CD4-positive, alpha-beta T cell (primary cell): ENCODE measurements at regions not wholly inside any gene's neighbourhood (a gene's known extent, or its start where the extent isn't known, plus 50 kb on each side); places are given as distances from the start of the nearest gene placed in this dataset.

Source experiments
- ATAC-seq: fragments of 200-7000 bp; cut with Tn5 transposase; one replicate; pipeline ENCODE4 v1.10.0; 2022; ENCODE audit warnings: mild to moderate bottlenecking; ENCODE audit not compliant: poor library complexity
- CTCF ChIA-PET: fragments of 350-600 bp; sonication (Branson Sonifier 250); formaldehyde crosslinking; loops from one replicate; lab custom pipeline; 2021; ENCODE audit warnings: antibody characterized with exemption, inconsistent platforms; lab: Charles Lee
- POLR2A ChIA-PET: fragments of 350-600 bp; sonication (Branson Sonifier 250); formaldehyde crosslinking; loops from one replicate; lab custom pipeline; 2021; ENCODE audit warnings: antibody characterized with exemption, inconsistent platforms; lab: Charles Lee
- DNase-seq, 14 experiments: peaks; one replicate each; pipeline ENCODE4 v3.0.0-alpha.2; 2013 to 2020; ENCODE audit warnings: mixed read lengths in 2 of 14
- H3K27ac ChIP-seq, 2 donors: one replicate each; pipeline versions ENCODE4 v1.5.1 to v1.7.0; 2013; ENCODE audit warnings: low read length in 2 of 2, low read depth in 1 of 2, mild to moderate bottlenecking in 1 of 2
- H3K27me3 ChIP-seq, 2 experiments: 1 replicate in 1 of 2; 2 replicates in 1 of 2; pipeline versions ENCODE4 v1.6.1 to v1.7.0; 2013; ENCODE audit warnings: low read length in 2 of 2, control low read depth in 1 of 2, mild to moderate bottlenecking in 1 of 2, moderate library complexity in 1 of 2; ENCODE audit not compliant: insufficient read depth in 2 of 2, control insufficient read depth in 1 of 2
- H3K36me3 ChIP-seq: one replicate; pipeline ENCODE4 v1.6.1; 2013; ENCODE audit warnings: low read length, control low read depth; ENCODE audit not compliant: insufficient read depth
- H3K4me1 ChIP-seq: one replicate; pipeline ENCODE4 v1.6.1; 2013; ENCODE audit warnings: low read length, control low read depth; ENCODE audit not compliant: insufficient read depth
- H3K4me3 ChIP-seq: one replicate; pipeline ENCODE4 v1.5.1; 2013; ENCODE audit warnings: mild to moderate bottlenecking, low read length, moderate library complexity
- H3K9me3 ChIP-seq, 2 experiments: 1 replicate in 1 of 2; 2 replicates in 1 of 2; pipeline versions ENCODE4 v1.6.1 to v1.7.0; 2013; ENCODE audit warnings: low read length in 2 of 2, mild to moderate bottlenecking in 2 of 2, control low read depth in 1 of 2, moderate library complexity in 1 of 2; ENCODE audit not compliant: control insufficient read depth in 1 of 2, insufficient read depth in 1 of 2
- H3K27ac Mint-ChIP-seq: one replicate; pipeline ENCODE4 v1.8.0; 2020; ENCODE audit warnings: mixed read lengths
- H3K27me3 Mint-ChIP-seq: one replicate; pipeline ENCODE4 v1.8.0; 2021; ENCODE audit warnings: mixed read lengths
- H3K36me3 Mint-ChIP-seq: one replicate; pipeline ENCODE4 v1.8.0; 2021; ENCODE audit warnings: low read depth, mixed read lengths
- H3K4me1 Mint-ChIP-seq: one replicate; pipeline ENCODE4 v1.8.0; 2021; ENCODE audit warnings: low read depth, mixed read lengths
- H3K4me3 Mint-ChIP-seq: one replicate; pipeline ENCODE4 v1.8.0; 2020; ENCODE audit warnings: mild to moderate bottlenecking, mixed read lengths
- H3K9me3 Mint-ChIP-seq: one replicate; pipeline ENCODE4 v1.8.0; 2020; ENCODE audit warnings: mixed read lengths
- intact Hi-C, 2 experiments: fragments of 100-400 bp; cut with DNase I in 1 of 2; cut with micrococcal nuclease in 1 of 2; formaldehyde crosslinking; loops; one replicate each; pipeline versions ENCODE4 v1.15.1 to v1.9.0; 2023 to 2025; cut with DNase I, micrococcal nuclease
- TF ChIP-seq, protein P1 (sequence below): fragments of 200-600 bp; IDR thresholded peaks from one replicate; pipeline ENCODE4 v1.8.0; 2022; ENCODE audit warnings: antibody characterized with exemption, mild to moderate bottlenecking

- Mint-ChIP-seq H3K4me3 (no peak overlapping the region), H3K36me3 (no peaks in the 10 kb centered on the region), H3K4me1 (no peaks in the 10 kb centered on the region), H3K9me3 (peaks cover 2% of the 10 kb centered on the region), H3K27ac (no peak overlapping the region), H3K27me3 (no peaks in the 10 kb centered on the region)
- POLR2A ChIA-PET = no interaction called here
- ATAC-seq (no peak), DNase-seq (no peak)
- no peaks in the 10 kb centered on the region for H3K36me3 ChIP-seq
- CTCF ChIA-PET = no interaction called here
- no peaks in the 10 kb centered on the region for H3K27me3 ChIP-seq
- no peaks in the 10 kb centered on the region for H3K4me1 ChIP-seq
- peaks cover 0 to 3% of the 10 kb centered on the region in 2 experiments for H3K9me3 ChIP-seq
- TF ChIP-seq, protein P1, sequence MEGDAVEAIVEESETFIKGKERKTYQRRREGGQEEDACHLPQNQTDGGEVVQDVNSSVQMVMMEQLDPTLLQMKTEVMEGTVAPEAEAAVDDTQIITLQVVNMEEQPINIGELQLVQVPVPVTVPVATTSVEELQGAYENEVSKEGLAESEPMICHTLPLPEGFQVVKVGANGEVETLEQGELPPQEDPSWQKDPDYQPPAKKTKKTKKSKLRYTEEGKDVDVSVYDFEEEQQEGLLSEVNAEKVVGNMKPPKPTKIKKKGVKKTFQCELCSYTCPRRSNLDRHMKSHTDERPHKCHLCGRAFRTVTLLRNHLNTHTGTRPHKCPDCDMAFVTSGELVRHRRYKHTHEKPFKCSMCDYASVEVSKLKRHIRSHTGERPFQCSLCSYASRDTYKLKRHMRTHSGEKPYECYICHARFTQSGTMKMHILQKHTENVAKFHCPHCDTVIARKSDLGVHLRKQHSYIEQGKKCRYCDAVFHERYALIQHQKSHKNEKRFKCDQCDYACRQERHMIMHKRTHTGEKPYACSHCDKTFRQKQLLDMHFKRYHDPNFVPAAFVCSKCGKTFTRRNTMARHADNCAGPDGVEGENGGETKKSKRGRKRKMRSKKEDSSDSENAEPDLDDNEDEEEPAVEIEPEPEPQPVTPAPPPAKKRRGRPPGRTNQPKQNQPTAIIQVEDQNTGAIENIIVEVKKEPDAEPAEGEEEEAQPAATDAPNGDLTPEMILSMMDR = no peak
- intact Hi-C loops = no loop called here
- H3K4me3 ChIP-seq = no peak overlapping the region
- H3K27ac ChIP-seq = no peak overlapping the region
Measured at GRCh38 chr5:63726496-63726895, 235.7 kb downstream of the HTR1A start.

DNA sequence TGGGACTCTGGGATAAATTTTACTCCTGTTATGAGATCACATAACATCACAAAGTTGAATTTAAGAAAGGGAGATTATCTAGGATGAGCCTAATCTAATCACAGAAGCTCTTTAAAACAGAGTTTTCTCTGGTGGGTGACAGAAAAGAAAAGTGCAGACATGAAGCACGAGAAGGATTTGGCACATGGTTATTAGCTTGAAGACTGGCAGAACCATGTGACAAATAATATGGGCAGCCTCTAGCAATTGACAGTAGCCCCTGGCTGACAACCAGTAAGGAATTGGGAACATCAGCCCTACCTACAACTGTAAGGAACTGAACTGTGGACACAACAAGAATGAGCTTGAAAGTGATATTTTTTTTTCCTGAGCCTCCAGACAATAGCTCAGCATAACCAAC lies 243.1 kb downstream of the HTR1A start:
- H3K4me3 Mint-ChIP-seq = no peak overlapping the region
- DNase-seq = no peak
- intact Hi-C loops = no loop called here

GRCh38 chr5:63700241-63700640 lies 262.0 kb downstream of the HTR1A start:
- Mint-ChIP-seq H3K27me3 (no peaks in the 10 kb centered on the region), H3K4me1 (no peaks in the 10 kb centered on the region), H3K9me3 (peaks cover 2% of the 10 kb centered on the region), H3K27ac (no peak overlapping the region), H3K36me3 (no peaks in the 10 kb centered on the region), H3K4me3 (no peak overlapping the region)
- TF ChIP-seq, protein P1 = no peak
- intact Hi-C loops = no loop called here
- ATAC-seq (no peak), DNase-seq (no peak)
- peaks cover 0 to 4% of the 10 kb centered on the region in 2 experiments for H3K9me3 ChIP-seq
- no peak overlapping the region for H3K4me3 ChIP-seq
- H3K27ac ChIP-seq = no peak overlapping the region
- ChIA-PET CTCF (no interaction called here), POLR2A (no interaction called here)
- no peaks in the 10 kb centered on the region for H3K27me3 ChIP-seq
- no peaks in the 10 kb centered on the region for H3K4me1 ChIP-seq
- no peaks in the 10 kb centered on the region for H3K36me3 ChIP-seq

More for the DNA sequence above, 243.1 kb downstream of the HTR1A start:
- H3K4me3 ChIP-seq = no peak overlapping the region
- Mint-ChIP-seq H3K4me1 (no peaks in the 10 kb centered on the region), H3K27ac (no peak overlapping the region), H3K9me3 (peaks cover 5% of the 10 kb centered on the region), H3K27me3 (no peaks in the 10 kb centered on the region), H3K36me3 (no peaks in the 10 kb centered on the region)
- POLR2A ChIA-PET = no interaction called here
- ATAC-seq = no peak
- TF ChIP-seq, protein P1 = no peak
- no peaks in the 10 kb centered on the region for H3K27me3 ChIP-seq
- no peaks in the 10 kb centered on the region for H3K4me1 ChIP-seq
- H3K36me3 ChIP-seq = no peaks in the 10 kb centered on the region
- no peak overlapping the region for H3K27ac ChIP-seq
- CTCF ChIA-PET = no interaction called here
- H3K9me3 ChIP-seq = peaks cover 0 to 6% of the 10 kb centered on the region in 2 experiments
